ENCODE measurements at regions not wholly inside any gene's neighbourhood (a gene's known extent, or its start where the extent isn't known, plus 50 kb on each side); places are given as distances from the start of the nearest gene placed in this dataset.

DNA sequence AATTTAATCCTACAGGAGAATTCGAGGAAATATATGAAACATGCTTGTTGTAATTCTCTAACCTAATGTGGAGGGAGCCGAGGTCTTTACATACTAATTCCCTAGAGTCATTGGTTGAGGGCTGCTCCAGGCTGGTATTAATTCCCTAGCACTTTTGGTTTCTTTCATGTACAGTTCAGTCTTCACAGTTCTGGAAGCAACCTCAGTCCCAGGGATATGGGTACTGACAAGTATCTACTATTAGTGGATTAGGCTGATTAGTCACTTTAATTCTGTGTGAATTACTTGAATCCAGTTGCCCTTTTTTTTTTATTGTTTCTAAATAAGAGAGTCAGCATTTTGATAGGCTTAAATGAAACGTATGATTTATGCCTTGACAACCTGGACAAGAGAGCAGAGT lies 172.3 kb upstream of the HTR2A start:
- TF ChIP-seq, protein P1, sequence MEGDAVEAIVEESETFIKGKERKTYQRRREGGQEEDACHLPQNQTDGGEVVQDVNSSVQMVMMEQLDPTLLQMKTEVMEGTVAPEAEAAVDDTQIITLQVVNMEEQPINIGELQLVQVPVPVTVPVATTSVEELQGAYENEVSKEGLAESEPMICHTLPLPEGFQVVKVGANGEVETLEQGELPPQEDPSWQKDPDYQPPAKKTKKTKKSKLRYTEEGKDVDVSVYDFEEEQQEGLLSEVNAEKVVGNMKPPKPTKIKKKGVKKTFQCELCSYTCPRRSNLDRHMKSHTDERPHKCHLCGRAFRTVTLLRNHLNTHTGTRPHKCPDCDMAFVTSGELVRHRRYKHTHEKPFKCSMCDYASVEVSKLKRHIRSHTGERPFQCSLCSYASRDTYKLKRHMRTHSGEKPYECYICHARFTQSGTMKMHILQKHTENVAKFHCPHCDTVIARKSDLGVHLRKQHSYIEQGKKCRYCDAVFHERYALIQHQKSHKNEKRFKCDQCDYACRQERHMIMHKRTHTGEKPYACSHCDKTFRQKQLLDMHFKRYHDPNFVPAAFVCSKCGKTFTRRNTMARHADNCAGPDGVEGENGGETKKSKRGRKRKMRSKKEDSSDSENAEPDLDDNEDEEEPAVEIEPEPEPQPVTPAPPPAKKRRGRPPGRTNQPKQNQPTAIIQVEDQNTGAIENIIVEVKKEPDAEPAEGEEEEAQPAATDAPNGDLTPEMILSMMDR (IDR thresholded peaks at IDR 0.05): no peak
- TF ChIP-seq POLR2A (IDR thresholded peaks at IDR 0.05): no peak
- no peaks in the 10 kb centered on the region for H3K9me3 ChIP-seq
- H3K36me3 ChIP-seq (replicated peaks in 1 of 2; ENCODE audit: insufficient read depth in 1 of 2, low read depth in 2 of 2): no peaks in the 10 kb centered on the region
- intact Hi-C loops (cut with DNase I): no loop called here
- no peak overlapping the region for H3K4me3 ChIP-seq
- H3K27ac ChIP-seq: no peak overlapping the region
- H3K4me1 ChIP-seq: no peaks in the 10 kb centered on the region
- DNase-seq (no peak), ATAC-seq (no peak)
- WGBS, 2 donors: 53 to 58% methylated on average over 3 of the region's 3 CpGs
- H3K27me3 ChIP-seq: no peaks in the 10 kb centered on the region

DNA sequence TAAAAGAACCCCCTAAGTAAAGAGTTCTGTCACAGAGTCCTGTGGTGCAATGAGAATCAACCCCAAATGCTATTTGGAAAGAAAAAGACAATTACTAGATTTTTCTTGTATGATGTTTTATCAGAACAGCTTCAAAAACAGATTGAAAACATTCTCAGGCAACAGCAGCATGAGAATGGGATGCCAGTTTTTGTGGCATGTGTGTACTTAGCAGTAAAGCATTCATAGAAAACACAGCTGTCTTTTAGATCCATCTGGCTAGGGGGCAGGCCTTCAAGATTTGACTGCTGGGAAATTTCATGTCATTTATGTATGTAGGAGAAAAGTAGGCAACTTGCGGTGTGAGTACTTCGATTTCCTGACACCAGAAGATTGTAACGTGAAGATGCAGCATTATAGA lies 170.5 kb upstream of the HTR2A start:
- H3K36me3 ChIP-seq (replicated peaks in 1 of 2; ENCODE audit: insufficient read depth in 1 of 2, low read depth in 2 of 2): no peaks in the 10 kb centered on the region
- DNase-seq: no peak
- no peak overlapping the region for H3K4me3 ChIP-seq
- H3K4me1 ChIP-seq: no peaks in the 10 kb centered on the region
- intact Hi-C loops (cut with DNase I): no loop called here
- TF ChIP-seq, protein P1 (IDR thresholded peaks at IDR 0.05): no peak
- no peak for TF ChIP-seq POLR2A (IDR thresholded peaks at IDR 0.05)
- no peaks in the 10 kb centered on the region for H3K27me3 ChIP-seq
- WGBS, 2 donors: 30 to 34% methylated on average over 3 of the region's 3 CpGs
- no peak for ATAC-seq
- no peak overlapping the region for H3K27ac ChIP-seq
- H3K9me3 ChIP-seq: no peaks in the 10 kb centered on the region

DNA sequence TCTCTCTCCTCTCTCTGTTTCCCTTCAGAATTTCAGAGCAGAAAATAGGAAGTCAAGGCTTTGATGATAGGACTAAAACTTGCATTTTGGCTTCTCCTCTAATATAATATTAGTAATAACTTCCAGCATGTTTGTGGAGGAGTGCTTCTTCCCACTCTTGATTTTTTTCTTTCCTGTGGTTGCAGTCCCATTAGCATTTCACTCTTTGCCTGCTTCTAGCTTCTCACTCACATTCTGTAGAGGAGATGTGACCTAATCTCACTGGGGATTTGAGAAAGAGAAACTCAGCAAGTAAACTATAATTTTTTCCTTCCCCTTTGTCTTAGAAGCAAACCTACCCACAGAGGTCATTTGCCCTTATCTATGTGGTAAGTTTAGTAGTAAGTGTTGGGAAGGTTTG lies 169.4 kb upstream of the HTR2A start:
- intact Hi-C loops (cut with DNase I): no loop called here
- H3K9me3 ChIP-seq: no peaks in the 10 kb centered on the region
- no peak overlapping the region for H3K27ac ChIP-seq
- no peaks in the 10 kb centered on the region for H3K36me3 ChIP-seq (replicated peaks in 1 of 2; ENCODE audit: insufficient read depth in 1 of 2, low read depth in 2 of 2)
- H3K4me3 ChIP-seq: no peak overlapping the region
- TF ChIP-seq, protein P1 (IDR thresholded peaks at IDR 0.05): no peak
- no peak for TF ChIP-seq POLR2A (IDR thresholded peaks at IDR 0.05)
- no peak for DNase-seq
- no peaks in the 10 kb centered on the region for H3K27me3 ChIP-seq
- no peak for ATAC-seq
- no peaks in the 10 kb centered on the region for H3K4me1 ChIP-seq

DNA sequence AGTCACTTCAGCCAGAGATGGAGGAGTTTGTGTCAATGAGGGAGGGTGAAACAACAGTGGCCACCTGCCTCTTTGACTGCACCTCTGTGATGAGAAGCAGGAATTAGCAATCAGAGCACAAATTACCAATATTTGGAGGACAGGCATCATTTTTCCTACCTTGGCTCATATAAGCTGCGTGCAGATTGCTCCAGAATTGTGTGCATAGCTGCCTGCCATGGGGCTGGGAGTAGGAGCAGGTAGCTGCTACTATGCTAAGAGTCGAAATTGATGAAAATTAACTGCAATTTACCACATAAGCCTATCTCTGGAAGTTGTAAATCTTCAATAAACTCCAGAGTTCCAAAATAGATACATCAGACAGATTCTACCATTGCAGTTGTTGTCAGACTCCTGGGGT lies 167.5 kb upstream of the HTR2A start:
- no peaks in the 10 kb centered on the region for H3K4me1 ChIP-seq
- ATAC-seq (no peak), DNase-seq (no peak)
- H3K4me3 ChIP-seq: no peak overlapping the region
- no peaks in the 10 kb centered on the region for H3K36me3 ChIP-seq (replicated peaks in 1 of 2; ENCODE audit: insufficient read depth in 1 of 2, low read depth in 2 of 2)
- no peak overlapping the region for H3K27ac ChIP-seq
- intact Hi-C loops (cut with DNase I): no loop called here
- H3K27me3 ChIP-seq: no peaks in the 10 kb centered on the region
- WGBS, 2 donors: 62 to 72% methylated on average over 2 of the region's 2 CpGs
- H3K9me3 ChIP-seq: no peaks in the 10 kb centered on the region
- TF ChIP-seq, protein P1 (IDR thresholded peaks at IDR 0.05): no peak
- no peak for TF ChIP-seq POLR2A (IDR thresholded peaks at IDR 0.05)

DNA sequence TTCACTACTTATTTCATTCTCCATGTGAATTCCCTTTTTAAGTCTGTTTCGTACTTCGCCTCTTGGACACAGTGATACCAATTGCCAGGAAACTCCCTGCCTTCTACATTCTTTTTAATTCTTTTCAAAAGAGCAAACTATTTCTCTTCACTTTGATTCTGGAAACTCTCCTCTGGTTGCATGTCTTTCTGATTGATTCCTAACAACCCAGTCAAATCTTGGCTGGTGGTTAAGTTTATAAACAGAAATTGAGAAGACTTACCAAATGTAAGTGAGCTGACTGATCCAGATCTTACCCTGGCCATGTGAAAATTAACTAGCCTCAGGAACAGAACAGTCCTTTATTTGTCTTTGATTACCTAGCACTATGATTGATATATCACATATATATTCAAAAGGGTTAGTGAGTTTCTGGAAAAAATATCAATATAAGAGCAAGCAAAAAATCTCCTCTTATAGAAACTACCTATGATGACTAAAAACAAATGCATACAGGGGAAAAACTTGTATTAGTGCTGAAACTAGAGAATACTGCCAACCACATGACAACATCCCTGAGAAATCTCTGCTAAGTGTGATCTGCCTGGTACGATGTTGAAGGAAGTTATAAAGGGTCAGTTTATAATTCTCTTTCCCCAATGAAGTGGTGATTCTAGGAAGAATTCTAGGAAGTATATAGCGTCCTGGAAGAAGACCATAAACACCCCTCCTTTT lies 152.6 kb upstream of the HTR2A start:
- Histone ChIP-seq H3K36me3 (replicated peaks in 1 of 2; ENCODE audit: insufficient read depth in 1 of 2, low read depth in 2 of 2) (no peaks in the 10 kb centered on the region), H3K4me3 (no peak overlapping the region), H3K4me1 (no peaks in the 10 kb centered on the region), H3K27ac (peak overlapping the region in 1 of 4 donors; percentile 1), H3K9me3 (no peaks in the 10 kb centered on the region), H3K27me3 (no peaks in the 10 kb centered on the region)
- no peak for ATAC-seq
- no peak for TF ChIP-seq POLR2A (IDR thresholded peaks at IDR 0.05)
- TF ChIP-seq, protein P1 (IDR thresholded peaks at IDR 0.05): no peak
- intact Hi-C loops (cut with DNase I): no loop called here
- 53 to 55% methylated on average over 4 of the region's 4 CpGs for WGBS, 2 donors
- DNase-seq: no peak
